CD14-positive monocyte (primary cell): ENCODE measurements at regions not wholly inside any gene's neighbourhood (a gene's known extent, or its start where the extent isn't known, plus 50 kb on each side); places are given as distances from the start of the nearest gene placed in this dataset.

Experiments
- DNase-seq, 3 donors: peaks; one replicate each; pipeline ENCODE4 v3.0.0-alpha.2; 2011 to 2022
- H2AFZ ChIP-seq: 2 replicates; pipeline ENCODE4 v1.6.0; 2012; ENCODE audit warnings: mild to moderate bottlenecking, low read depth, low read length, inconsistent platforms; ENCODE audit not compliant: insufficient read depth, poor library complexity, severe bottlenecking
- H3K27ac ChIP-seq, 2 donors: 1 replicate in 1 of 2; 2 replicates in 1 of 2; pipeline ENCODE4 v1.5.1; 2012 to 2013; ENCODE audit warnings: low read length in 2 of 2, control low read depth in 1 of 2, inconsistent platforms in 1 of 2, low read depth in 1 of 2, mild to moderate bottlenecking in 1 of 2
- H3K27me3 ChIP-seq, 2 donors: one replicate each; pipeline versions ENCODE4 v1.6.0 to v1.6.1; 2011 to 2013; ENCODE audit warnings: low read length in 2 of 2; ENCODE audit not compliant: control insufficient read depth in 2 of 2, insufficient read depth in 2 of 2
- H3K36me3 ChIP-seq, 2 donors: replicated peaks in 1 of 2; 1 replicate in 1 of 2; 2 replicates in 1 of 2; pipeline versions ENCODE4 v1.5.1 to v1.6.1; 2012 to 2013; ENCODE audit warnings: low read length in 2 of 2, control low read depth in 1 of 2, inconsistent platforms in 1 of 2, mild to moderate bottlenecking in 1 of 2; ENCODE audit not compliant: insufficient read depth in 2 of 2, control insufficient read depth in 1 of 2
- H3K4me1 ChIP-seq, 2 donors: 1 replicate in 1 of 2; 2 replicates in 1 of 2; pipeline versions ENCODE4 v1.5.1 to v1.6.1; 2012 to 2013; ENCODE audit warnings: low read length in 2 of 2, control low read depth in 1 of 2, inconsistent platforms in 1 of 2, mild to moderate bottlenecking in 1 of 2, moderate library complexity in 1 of 2; ENCODE audit not compliant: insufficient read depth in 2 of 2, control insufficient read depth in 1 of 2
- H3K4me2 ChIP-seq: replicated peaks from 2 replicates; pipeline ENCODE3; 2012; ENCODE audit warnings: low read length, moderate library complexity, mild to moderate bottlenecking; ENCODE audit not compliant: poor library complexity, severe bottlenecking; ENCODE audit errors: extremely low read depth
- H3K4me3 ChIP-seq, 3 experiments: fragments of 200-600 bp in 1 of 3; sonication (generic) in 1 of 3; replicated peaks in 1 of 3; 1 replicate in 2 of 3; 2 replicates in 1 of 3; pipeline ENCODE4 v1.5.1; 2011 to 2013; ENCODE audit warnings: low read length in 3 of 3, mild to moderate bottlenecking in 3 of 3, control low read depth in 2 of 3, low read depth in 2 of 3, inconsistent platforms in 1 of 3, moderate library complexity in 1 of 3
- H3K79me2 ChIP-seq: 2 replicates; pipeline ENCODE4 v1.6.0; 2012; ENCODE audit warnings: mild to moderate bottlenecking, control low read depth, inconsistent platforms, low read length, moderate library complexity; ENCODE audit not compliant: insufficient read depth
- H3K9ac ChIP-seq: 2 replicates; pipeline ENCODE4 v1.6.0; 2017; ENCODE audit warnings: low read length, mild to moderate bottlenecking; ENCODE audit not compliant: insufficient read depth, poor library complexity, severe bottlenecking
- H3K9me3 ChIP-seq, 2 donors: replicated peaks in 1 of 2; 1 replicate in 1 of 2; 2 replicates in 1 of 2; pipeline versions ENCODE4 v1.5.1 to v1.6.1; 2012 to 2013; ENCODE audit warnings: low read length in 2 of 2, control low read depth in 1 of 2; ENCODE audit not compliant: control insufficient read depth in 1 of 2, insufficient read depth in 1 of 2
- H4K20me1 ChIP-seq: 2 replicates; pipeline ENCODE4 v1.6.0; 2012; ENCODE audit warnings: mild to moderate bottlenecking, low read length, control low read depth, moderate library complexity; ENCODE audit not compliant: insufficient read depth
- H3K27ac Mint-ChIP-seq, 7 donors: one replicate each; pipeline ENCODE4 v1.8.0; 2020; ENCODE audit warnings: mild to moderate bottlenecking in 7 of 7, mixed read lengths in 7 of 7, moderate library complexity in 6 of 7, inconsistent platforms in 2 of 7
- H3K27me3 Mint-ChIP-seq, 3 donors: one replicate each; pipeline ENCODE4 v1.8.0; 2021 to 2022; ENCODE audit warnings: low read depth in 3 of 3, mild to moderate bottlenecking in 3 of 3, mixed read lengths in 3 of 3, moderate library complexity in 3 of 3, inconsistent platforms in 1 of 3
- H3K36me3 Mint-ChIP-seq, 2 donors: one replicate each; pipeline ENCODE4 v1.8.0; 2020; ENCODE audit warnings: mixed read lengths in 2 of 2, inconsistent platforms in 1 of 2, mild to moderate bottlenecking in 1 of 2
- H3K4me1 Mint-ChIP-seq: one replicate; pipeline ENCODE4 v1.8.0; 2020; ENCODE audit warnings: mild to moderate bottlenecking, mixed read lengths
- H3K4me3 Mint-ChIP-seq, 2 donors: one replicate each; pipeline ENCODE4 v1.8.0; 2020; ENCODE audit warnings: mild to moderate bottlenecking in 2 of 2, mixed read lengths in 2 of 2, moderate library complexity in 1 of 2
- H3K9me3 Mint-ChIP-seq, 7 donors: one replicate each; pipeline ENCODE4 v1.8.0; 2020 to 2022; ENCODE audit warnings: mixed read lengths in 7 of 7, mild to moderate bottlenecking in 6 of 7, moderate library complexity in 6 of 7, inconsistent platforms in 2 of 7
- WGBS: methylation state at CpG from one replicate; pipeline ENCODE4 v1.1.5; 2013; ENCODE audit warnings: missing lambda C conversion rate; ENCODE audit not compliant: insufficient coverage; 5-methylcytosine and 5-hydroxymethylcytosine counted together
- intact Hi-C, 2 donors: fragments of 100-400 bp; cut with micrococcal nuclease; formaldehyde crosslinking; loops; one replicate each; pipeline versions ENCODE4 v1.15.0 to v1.15.1; 2023
- TF ChIP-seq, protein P1 (sequence below): fragments of 200-600 bp; IDR thresholded peaks from one replicate; pipeline ENCODE4 v1.8.0; 2022; ENCODE audit warnings: antibody characterized with exemption, mild to moderate bottlenecking

GRCh38 chr2:72015266-72015665 lies 132.4 kb downstream of the CYP26B1 start:
- H3K4me1 Mint-ChIP-seq: no peaks in the 10 kb centered on the region
- no peak overlapping the region for H3K9ac ChIP-seq
- no peak overlapping the region for H2AFZ ChIP-seq
- TF ChIP-seq, protein P1, sequence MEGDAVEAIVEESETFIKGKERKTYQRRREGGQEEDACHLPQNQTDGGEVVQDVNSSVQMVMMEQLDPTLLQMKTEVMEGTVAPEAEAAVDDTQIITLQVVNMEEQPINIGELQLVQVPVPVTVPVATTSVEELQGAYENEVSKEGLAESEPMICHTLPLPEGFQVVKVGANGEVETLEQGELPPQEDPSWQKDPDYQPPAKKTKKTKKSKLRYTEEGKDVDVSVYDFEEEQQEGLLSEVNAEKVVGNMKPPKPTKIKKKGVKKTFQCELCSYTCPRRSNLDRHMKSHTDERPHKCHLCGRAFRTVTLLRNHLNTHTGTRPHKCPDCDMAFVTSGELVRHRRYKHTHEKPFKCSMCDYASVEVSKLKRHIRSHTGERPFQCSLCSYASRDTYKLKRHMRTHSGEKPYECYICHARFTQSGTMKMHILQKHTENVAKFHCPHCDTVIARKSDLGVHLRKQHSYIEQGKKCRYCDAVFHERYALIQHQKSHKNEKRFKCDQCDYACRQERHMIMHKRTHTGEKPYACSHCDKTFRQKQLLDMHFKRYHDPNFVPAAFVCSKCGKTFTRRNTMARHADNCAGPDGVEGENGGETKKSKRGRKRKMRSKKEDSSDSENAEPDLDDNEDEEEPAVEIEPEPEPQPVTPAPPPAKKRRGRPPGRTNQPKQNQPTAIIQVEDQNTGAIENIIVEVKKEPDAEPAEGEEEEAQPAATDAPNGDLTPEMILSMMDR: no peak
- no peaks in the 10 kb centered on the region for H3K79me2 ChIP-seq
- peaks cover 0 to 3% (median 0%) of the 10 kb centered on the region in 7 donors for H3K9me3 Mint-ChIP-seq
- H4K20me1 ChIP-seq: no peaks in the 10 kb centered on the region
- H3K4me1 ChIP-seq: no peaks in the 10 kb centered on the region
- no peaks in the 10 kb centered on the region for H3K27me3 ChIP-seq
- intact Hi-C loops: no loop called here
- no peak overlapping the region for H3K4me3 ChIP-seq
- no peak overlapping the region for H3K4me3 Mint-ChIP-seq
- no CpG with 5 or more reads among the region's 1 CpG for WGBS
- no peak for DNase-seq
- no peak overlapping the region for H3K4me2 ChIP-seq
- H3K36me3 Mint-ChIP-seq: no peaks in the 10 kb centered on the region
- H3K27me3 Mint-ChIP-seq: peaks cover 0 to 5% (median 2%) of the 10 kb centered on the region in 3 donors
- H3K27ac ChIP-seq: no peak overlapping the region
- no peaks in the 10 kb centered on the region for H3K9me3 ChIP-seq
- no peaks in the 10 kb centered on the region for H3K36me3 ChIP-seq
- no peak overlapping the region for H3K27ac Mint-ChIP-seq

GRCh38 chr2:72014831-72015230 lies 132.8 kb downstream of the CYP26B1 start:
- H3K4me1 ChIP-seq: no peaks in the 10 kb centered on the region
- DNase-seq: no peak
- H3K27me3 ChIP-seq: no peaks in the 10 kb centered on the region
- H3K4me3 ChIP-seq: no peak overlapping the region
- H3K27ac ChIP-seq: no peak overlapping the region
- no peak overlapping the region for H2AFZ ChIP-seq
- no peak overlapping the region for H3K4me3 Mint-ChIP-seq
- H3K79me2 ChIP-seq: no peaks in the 10 kb centered on the region
- WGBS: no CpG with 5 or more reads among the region's 1 CpG
- no peak overlapping the region for H3K4me2 ChIP-seq
- TF ChIP-seq, protein P1: no peak
- no peak overlapping the region for H3K27ac Mint-ChIP-seq
- H3K9me3 Mint-ChIP-seq: peaks cover 0 to 3% (median 0%) of the 10 kb centered on the region in 7 donors
- no peaks in the 10 kb centered on the region for H3K36me3 Mint-ChIP-seq
- no peaks in the 10 kb centered on the region for H3K4me1 Mint-ChIP-seq
- intact Hi-C loops: no loop called here
- H4K20me1 ChIP-seq: no peaks in the 10 kb centered on the region
- no peaks in the 10 kb centered on the region for H3K36me3 ChIP-seq
- peaks cover 0 to 5% (median 2%) of the 10 kb centered on the region in 3 donors for H3K27me3 Mint-ChIP-seq
- no peak overlapping the region for H3K9ac ChIP-seq
- H3K9me3 ChIP-seq: no peaks in the 10 kb centered on the region
